NT2/D1 (cell line): ENCODE measurements at regions not wholly inside any gene's neighbourhood (a gene's known extent, or its start where the extent isn't known, plus 50 kb on each side); places are given as distances from the start of the nearest gene placed in this dataset.
"Not testable (repeated sequence)": the region's sequence is repeated elsewhere in the genome, so short reads cannot be mapped to it uniquely, and the experiment has no call there.

Experiments
- SUZ12 ChIP-seq: IDR thresholded peaks from 2 replicates; pipeline ENCODE4 v1.6.1; 2011; ENCODE audit not compliant: insufficient read length, insufficient read depth; ENCODE audit errors: extremely low read depth
- YY1 ChIP-seq: IDR thresholded peaks from 2 replicates; pipeline ENCODE4 v1.6.1; 2011; ENCODE audit not compliant: insufficient read length, insufficient read depth

DNA sequence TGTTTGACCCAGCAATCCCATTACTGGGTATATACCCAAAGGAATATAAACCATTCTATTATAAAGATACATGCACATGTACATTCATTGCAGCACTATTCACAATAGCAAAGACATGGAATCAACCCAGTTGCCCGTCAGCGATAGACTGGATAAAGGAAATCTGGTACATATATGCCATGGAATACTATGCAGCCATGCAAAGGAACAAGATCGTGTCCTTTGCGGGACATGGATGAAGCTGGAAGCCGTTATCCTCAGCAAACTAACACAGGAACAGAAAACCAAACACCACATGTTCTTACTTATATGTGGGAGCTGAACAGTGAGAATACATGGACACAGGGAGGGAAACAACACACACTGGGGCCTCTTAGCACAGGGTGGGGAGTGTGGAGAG is 95.1 kb downstream of the USP22 start:
- TF ChIP-seq YY1, SUZ12: not testable (repeated sequence)
